ENCODE measurements at regions not wholly inside any gene's neighbourhood (a gene's known extent, or its start where the extent isn't known, plus 50 kb on each side); places are given as distances from the start of the nearest gene placed in this dataset.

DNA sequence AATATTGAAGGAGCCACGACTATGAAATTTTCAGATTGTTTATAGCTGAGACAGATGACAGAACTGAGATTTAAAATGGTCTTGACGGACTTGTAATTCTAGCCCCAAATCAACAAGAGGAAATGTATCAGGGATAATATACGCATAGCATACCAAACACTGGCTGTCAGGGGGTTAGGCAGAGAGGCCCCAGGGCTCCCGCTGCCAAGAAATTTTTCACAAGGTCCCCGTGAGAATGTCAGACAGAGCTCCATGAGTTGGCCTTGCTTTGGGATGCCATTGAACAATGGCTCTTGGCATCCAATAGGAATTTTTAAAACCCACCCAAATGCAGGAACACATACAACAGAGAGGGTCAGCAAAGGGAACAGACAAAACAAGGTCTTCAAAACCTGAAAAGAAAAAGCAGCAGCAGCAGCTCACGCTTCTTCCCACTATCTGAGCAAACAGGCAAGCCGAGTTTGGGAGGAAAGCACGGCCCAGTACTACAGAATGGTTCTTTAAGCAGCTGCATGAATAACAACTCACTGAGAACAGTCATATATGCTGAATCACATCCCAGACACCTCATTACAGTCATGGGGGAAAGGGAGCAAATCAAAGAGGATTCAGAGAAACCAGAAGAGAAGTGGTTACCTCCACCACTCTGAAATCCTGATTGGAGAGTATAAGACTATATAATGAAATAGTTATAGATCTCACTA, 445.6 kb downstream of the RND3 start:
- DNase-seq: no peak

DNA sequence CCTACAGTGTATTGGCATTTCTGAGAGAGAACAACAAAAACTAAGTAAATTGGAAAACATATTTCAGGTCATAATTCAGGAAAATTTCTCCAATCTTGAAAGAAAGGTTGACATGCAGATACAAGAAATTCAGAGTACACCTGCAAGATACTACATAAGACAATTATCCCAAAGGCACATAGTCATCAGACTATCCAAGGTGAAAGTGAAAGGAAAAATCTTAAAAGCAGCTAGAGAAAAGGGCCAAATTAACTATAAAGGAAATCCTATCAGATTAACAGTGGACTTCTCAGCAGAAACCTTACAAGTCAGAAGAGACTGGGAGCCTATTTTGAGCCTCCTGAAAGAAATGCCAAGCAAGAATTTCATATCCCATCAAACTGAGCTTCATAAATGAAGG, 449.0 kb upstream of the MMADHC start:
- DNase-seq: no peak

DNA sequence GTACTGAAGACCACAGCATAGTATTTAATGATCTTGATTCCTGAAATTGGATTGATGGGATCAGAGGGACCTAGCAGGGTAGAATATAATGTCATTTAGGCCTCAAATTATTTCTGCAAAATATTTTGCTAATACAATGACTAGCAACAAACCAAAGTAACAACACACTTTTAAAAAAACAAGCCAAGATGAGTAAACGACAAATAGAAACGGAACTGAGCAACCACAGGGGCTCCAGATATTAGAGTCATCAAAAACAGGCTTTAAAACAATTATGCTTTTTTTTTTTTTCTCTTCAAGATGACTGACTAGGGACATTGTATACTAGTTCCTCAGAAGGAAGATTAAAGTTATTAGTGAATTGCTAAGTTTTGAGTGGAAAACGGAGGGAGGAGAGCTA, 447.1 kb upstream of the MMADHC start:
- DNase-seq: no peak

DNA sequence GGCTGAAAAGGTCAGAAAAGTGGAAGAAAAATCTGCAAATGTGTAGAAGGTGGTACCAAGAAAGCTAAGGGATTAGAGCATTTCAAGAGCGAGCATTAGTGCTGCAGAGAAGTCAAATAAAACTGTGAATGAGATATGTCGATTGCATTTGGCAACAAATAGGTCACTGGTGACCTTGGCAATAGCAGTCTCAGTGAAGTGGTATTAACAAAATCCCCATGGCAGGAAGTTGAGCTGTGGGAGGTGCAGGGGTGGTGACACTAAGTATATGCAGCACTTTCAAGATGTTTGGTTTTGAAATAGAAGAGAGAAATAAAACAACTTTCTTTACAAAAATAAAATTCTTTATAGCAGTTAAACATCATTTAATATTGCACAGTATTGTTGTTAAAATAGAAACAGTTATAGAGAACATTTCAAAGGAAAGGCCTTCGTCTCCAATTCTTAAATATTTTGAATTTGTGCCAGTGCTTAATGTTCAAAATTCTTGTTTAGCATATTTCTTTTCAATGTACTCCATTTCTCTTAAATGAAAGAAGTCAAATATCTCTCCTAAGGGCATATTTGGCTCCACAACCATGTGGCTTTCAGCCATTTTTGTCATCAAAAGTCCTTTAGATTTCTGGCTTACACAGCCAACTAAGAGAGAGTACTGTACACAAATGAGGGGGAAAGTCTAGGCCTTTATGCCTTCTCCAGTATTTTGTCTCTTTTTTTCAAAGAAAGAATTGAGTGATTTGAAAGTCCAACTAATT, 443.0 kb upstream of the MMADHC start:
- no peak for DNase-seq

DNA sequence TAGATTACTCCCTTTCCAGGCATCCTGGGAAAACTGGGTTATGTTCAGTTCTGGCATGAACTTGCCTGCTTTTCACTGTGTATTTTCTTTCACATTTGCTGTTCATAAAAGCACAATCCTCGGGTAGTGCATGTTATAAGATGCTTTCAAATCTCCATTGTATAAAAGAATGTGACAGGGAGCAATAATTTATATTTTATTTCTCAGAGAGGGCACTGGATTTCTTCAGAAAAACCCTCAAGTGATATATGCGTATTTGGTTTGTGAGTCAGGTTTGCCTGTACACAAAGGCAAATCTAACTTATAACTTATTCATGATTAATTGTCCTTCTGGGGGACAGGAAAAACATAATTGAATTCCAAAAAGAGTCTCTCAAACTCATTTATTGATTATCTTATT, 440.7 kb upstream of the MMADHC start:
- DNase-seq: no peak

DNA sequence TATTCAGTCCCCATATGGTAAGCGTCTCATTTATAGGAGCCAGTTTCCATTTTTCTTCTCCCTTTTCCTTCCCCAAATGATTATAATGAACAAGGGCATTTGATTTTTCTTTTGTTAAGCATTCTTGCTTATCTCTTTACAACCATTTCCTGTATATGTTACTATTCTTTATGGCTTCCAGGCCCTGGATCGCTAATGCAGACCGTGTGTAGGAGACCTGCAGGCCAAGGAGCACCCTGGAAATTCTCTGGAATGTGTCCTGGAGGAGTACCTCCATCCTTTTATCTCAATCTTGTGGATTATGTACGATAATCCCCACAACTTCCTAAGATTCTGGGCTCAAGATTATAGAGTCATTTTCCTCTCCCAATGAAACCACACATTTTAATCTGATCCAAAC, 439.6 kb upstream of the MMADHC start:
- no peak for DNase-seq

DNA sequence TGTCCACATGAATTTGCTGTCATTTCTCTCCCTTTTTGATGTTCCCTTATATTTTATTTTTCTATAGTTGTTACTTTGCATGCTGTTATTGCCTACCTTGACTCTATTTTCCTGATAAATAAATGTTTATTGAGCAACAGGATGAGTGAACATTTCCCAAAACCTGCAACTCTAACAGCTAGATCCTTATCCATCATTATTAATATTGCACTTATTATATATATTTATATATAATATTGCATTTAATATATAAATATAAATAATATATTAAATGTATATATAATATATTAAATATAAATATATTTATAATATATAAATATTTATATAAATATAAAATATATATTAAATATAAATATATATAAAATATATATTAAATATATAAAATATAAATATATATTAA, 436.1 kb upstream of the MMADHC start:
- DNase-seq: no peak

DNA sequence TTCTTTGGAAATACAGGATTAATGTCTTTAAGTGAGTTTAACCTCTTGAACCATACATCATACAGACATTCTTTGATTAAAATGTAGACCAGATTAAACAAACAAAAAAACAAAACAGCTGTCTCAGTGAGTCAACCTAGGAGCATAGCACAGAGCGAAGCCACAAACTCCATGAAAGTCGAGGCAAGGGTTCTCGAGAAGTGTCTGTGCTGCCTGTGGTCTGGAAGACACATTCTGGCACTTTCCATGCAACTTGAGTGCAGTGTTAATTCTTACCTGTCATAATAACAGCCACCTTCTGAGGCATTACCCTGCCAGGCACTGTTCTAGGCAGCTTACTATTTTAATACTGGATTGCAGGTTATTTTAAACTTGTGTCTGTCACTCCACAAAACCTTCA, 435.5 kb upstream of the MMADHC start:
- DNase-seq: no peak

DNA sequence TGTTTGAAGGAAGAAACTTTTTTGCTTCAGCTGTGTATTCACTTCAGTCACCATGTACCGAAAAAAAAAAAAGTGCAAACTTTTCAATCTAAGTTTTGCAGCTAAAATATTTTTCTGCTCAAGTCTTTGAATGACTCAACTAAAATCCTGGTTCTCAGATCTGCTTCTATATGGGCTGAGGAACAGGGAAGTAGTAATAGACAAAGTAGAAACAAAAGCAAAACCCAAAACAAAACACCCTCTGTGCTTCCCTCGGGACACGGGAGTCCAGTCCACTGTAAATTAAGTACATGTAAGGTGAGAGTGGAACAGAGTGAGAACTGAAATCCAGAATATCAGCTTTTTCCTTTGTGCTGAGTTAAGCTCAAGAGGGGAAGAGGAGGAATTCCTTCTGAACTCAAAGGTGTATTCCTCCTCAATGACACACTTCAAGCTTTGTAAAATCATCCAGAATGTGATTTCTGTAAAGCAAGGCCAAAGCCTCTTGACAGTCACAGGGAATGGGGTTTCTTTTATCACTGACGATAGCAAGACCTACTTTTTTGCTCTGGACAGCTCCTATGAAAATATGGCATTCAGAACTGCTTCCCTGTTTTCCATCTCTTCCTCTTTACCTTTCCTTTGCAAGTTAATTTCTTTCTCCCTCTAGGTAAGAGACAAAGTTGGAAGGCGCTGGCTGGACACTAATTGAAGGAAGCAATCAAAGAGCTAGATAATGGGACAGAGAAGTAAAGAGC, 433.5 kb upstream of the MMADHC start:
- DNase-seq: no peak

DNA sequence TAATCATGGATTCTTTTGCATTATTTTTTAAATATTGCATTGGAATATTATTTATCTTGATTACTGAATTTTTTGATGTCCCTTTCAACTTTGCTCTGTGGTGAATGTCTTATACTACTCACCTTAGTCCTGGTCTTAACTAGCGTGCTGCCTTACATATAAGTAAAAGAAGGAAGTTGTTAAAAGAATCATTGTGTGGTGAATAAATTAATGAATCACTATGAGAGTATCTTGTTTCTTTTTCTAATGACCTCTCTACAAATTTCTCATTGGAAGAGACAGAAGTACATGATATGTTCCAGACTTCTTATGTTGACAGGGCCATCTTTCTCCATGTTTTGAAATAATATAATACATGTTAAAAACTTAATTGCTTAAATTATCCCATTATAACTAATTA, 432.6 kb upstream of the MMADHC start:
- DNase-seq: no peak

DNA sequence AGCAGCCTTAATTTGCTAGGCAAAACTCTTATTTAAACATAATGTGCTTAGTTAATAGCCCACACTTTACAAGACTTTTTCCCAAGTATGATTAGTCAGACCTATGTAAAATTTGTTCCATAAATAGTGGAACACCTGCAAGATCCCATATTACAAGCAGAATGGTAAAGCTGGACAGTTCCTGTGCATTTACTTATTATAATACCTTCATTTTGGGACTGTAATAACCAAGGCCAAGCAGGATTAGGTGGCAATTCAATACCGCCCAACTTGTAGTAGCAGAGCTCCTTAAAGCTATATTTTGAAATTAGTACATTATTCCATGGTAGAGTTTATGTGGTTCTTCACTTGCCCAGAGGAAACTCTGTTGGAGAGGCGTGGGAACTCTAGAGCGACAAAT, 431.5 kb upstream of the MMADHC start:
- DNase-seq: no peak

DNA sequence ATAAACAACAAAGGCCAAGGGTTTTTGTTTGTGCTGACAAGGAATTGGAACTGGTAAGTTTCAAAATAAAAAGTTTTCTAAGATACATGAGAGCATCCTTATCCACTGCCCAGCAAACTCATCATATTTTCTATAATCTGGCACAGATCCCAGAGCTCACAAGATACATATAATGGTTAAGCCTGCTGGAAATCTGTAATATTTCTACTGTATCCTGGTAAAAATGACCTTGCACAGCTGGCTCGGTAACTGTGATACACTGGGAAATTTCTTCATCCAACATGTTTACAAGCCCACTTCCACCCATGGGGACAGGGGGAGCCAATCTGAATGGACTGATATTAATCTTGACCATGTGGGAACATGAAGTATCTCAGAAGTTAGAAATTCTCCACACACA, 425.4 kb upstream of the MMADHC start:
- no peak for DNase-seq

DNA sequence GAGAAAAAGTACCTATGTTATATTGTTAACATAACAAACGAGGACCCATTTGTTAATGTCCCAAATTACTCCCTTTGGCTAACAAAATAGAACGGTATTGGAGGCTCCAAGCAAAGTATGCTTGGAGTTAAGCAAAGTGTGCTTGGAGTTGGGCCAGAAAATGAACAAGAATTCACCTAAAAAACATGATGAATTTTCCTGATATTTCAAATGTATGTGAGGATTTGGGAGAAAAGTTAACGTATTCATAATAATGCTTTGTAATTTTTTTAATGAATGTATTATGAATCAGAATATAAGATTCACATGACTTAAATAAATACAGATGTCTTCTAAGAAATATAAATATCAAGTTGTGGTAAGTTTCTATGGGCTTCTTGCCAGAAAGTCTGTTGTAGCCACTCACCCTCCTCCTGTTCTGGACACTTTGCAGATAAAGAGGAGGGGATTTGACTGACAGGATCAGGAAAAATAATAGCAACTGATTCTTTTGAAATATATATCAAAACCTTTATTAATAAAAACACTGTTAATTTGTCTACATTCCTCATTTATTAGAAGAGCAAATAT, 423.7 kb upstream of the MMADHC start:
- DNase-seq: no peak

DNA sequence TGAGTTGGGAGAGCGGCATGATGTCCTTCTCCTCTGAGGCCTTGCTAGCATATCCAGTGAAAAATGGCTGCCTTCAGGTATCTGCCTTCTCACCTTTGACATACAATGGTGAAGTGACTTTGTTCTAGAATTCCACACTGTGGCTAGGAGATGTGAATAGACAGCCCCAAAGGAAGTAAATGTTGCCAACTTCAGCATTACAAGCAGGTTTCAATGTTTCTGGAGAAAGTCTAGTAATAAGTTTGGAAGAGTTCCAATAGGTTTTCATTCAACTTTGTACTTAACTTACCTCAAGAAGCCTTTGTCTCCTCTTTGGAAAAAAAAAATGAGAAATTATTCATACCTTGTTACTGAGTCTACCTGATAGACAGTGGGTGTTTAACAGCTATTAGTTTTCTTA, 421.3 kb upstream of the MMADHC start:
- DNase-seq: no peak

DNA sequence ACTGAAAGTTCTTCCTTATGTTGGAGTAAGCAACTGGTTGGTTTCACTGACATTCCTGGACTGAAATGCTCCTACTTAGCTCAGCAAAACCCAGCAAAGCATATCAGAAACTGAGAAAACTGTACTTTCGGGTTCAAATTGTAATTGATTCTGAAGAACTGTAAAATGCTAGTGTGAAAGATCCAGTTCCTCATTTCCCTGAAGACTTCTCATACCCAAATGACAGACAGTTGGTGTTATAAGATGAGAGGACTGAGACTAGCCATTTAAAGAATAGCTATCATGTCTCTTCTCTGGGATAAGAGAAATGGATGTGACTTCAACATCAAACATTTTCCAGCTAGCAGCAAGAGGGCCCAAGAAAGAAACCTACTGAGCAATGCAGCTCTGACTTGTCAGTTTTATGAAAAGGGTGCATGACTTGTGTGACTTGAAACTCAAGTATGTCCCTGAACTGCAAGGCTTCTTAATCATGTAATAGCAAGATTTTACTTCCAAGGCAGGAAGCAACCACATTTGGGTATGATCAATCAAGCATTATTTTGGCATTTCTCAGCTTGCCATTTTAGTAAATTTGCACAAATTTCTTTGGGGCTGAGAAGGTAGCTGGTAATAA, 420.3 kb upstream of the MMADHC start:
- DNase-seq: no peak

DNA sequence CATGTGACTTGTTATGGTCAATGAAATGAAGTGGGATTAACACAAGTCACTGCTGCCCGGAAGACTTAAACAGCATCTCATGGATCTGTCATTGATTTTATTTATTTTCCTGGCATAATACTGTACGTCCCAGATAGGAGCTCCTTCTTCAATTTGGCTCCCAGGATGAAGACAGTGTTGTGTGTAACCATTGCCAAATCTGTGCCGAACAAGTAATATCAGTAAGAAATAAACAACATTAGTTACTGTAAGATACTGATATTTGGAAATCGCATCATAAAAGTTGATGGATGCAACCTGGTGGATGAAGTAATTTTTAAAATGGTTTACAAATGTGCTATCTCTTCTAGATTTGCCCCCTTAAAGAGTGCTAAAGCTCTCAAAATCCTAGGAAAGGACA, 419.0 kb upstream of the MMADHC start:
- DNase-seq: no peak

DNA sequence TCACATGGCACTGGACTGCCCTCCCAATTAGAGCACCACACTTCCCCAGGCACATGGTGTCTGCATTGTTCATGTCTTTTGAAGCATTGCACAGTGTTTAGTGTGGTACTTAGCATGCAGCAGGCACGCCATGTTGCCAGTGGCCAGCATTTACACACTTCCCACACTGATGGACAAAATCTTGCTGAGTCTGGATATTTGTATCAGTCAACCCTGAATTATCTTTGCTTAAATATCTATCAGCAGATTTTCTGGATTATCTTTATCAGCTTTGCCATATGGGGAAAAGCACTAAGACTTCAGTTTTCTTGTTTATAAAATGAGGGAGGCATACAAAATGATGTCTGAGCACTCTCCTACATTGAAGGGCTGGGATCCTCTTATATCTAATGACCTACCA, 416.0 kb upstream of the MMADHC start:
- no peak for DNase-seq

DNA sequence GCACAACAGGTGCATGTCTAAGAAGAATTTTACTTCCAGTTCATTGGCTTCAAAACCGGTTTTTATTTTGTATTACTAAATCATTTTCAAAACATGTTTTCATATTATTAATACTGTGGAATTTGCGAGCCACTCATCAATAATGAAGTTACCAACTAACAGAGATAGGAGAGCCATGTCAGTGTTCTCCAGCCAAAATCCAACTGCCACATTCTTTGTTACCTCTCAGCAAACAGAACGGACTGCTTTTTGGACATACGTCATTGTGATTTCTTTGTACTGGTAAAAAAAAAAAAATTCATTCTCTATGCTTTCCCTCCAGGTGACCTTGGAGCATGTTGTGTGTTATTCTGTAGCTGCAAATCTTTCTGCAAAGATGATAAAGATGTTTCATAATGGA, 414.2 kb upstream of the MMADHC start:
- DNase-seq: no peak

DNA sequence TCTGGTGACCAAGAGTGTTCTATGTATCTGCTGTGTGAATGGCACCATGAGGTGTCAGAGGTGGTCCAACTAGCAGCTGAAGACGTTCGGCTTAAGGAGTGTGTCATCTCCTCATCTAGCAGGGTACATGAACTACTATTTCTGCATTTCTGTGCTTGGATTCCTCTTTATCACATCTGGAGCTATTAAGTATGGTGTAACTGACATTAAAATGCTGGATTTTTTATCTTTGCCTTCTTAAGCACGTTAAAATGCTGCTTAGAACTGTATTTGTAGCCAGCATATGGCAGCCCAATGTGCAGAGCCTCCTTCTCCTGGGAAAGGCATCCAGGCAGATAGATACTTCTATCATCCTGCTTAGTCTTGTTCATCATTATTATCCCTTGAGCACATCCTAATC, 409.3 kb upstream of the MMADHC start:
- no peak for DNase-seq

DNA sequence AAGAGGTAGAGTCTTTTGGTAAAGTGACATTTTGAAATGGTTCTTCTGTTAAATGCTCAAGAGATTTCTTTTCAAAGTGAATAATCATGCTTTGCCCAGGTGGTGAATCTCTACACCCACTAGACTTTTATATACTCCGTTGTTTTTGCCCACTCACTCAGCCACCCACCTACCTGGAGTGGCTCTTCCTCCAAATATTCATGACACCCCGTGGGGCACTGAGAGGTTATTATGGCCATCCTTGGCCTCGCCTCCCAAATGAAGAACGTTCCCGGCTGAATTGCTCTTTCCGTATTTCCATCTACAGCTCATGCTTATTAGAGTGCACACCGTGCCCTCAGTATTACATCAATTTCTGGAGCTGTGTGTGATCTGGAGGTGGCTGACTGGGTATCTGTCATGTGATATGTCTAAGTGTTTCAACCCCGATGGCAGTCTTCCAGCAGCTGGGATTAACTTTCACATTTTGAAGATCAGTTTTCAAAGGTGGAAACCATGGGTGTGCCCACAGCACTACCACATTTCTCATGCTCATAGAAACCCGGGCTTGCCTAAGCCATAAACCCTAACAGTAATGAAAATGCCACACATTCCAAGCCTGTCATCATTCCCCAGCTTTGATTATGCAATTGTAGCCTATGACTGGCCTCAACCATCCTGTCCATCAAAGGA, 406.6 kb upstream of the MMADHC start:
- no peak for DNase-seq

DNA sequence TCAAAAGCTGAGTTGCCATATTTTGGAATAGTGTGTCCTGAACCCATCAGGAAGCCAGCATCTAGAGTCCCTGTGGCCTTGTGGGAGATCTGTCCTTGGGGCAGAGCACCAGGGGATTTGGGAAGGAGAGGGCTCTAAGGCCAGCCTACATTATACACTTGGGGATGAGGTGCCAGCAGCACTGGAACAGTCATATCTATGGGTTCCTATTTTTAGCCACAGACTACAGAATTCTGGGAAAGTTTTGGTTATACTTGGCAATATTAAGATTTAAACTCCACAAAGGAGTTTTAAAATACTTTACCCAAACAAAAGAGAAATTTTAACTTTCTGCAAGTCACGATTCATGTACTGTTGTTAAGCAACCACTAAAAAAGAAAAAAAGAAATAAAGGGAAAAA, 405.7 kb upstream of the MMADHC start:
- no peak for DNase-seq

DNA sequence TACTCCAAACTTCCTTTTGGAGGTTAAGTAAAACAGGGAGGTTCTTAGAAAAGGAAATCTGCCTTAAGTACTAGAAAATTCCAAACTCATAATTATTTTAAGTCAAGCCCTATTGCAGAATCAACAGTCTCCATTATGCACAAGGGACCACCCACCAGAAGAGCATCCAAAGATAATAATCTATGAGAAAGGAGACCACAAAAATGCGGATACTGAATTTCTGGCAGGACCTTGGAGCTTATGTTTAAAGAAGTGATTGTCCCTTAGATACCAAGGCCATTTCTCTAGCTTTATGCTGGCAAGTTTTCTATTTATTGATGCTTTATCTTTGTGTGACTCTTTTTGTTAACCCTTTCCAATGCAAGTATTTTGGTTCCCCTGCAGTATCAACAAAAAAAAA, 404.0 kb upstream of the MMADHC start:
- DNase-seq: no peak

DNA sequence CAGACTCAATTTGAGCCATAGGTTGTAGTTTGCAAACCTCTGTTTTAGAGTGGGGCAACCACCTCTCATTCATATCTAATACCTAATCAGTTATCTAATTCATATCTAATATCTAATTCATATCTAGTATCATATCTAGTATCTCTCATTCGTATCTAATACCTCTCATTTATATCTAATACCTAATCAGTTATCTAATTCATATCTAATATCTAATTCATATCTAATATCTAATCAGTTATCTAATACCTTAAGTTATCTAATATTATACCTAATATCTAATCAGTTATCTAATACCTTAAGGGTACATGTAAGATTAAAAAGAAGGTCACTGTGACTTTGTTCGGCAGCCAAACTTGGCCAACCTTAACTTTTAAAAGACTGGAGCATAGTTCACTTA, 403.4 kb upstream of the MMADHC start:
- no peak for DNase-seq
